Activated naive CD4-positive, alpha-beta T cell treated with anti-CD3 and anti-CD28 coated beads for 36 hours (primary cell): ENCODE measurements at regions not wholly inside any gene's neighbourhood (a gene's known extent, or its start where the extent isn't known, plus 50 kb on each side); places are given as distances from the start of the nearest gene placed in this dataset.
"Not testable (repeated sequence)": the region's sequence is repeated elsewhere in the genome, so short reads cannot be mapped to it uniquely, and the experiment has no call there.

Experiments used
- CTCF ChIA-PET: fragments of 350-600 bp; sonication (Branson Sonifier 250); formaldehyde crosslinking; loops from one replicate; lab custom pipeline; 2021; ENCODE audit warnings: antibody characterized with exemption; lab: Charles Lee
- DNase-seq: peaks from one replicate; pipeline ENCODE4 v3.0.0-alpha.2; 2020
- H3K27ac Mint-ChIP-seq: one replicate; pipeline ENCODE4 v1.8.0; 2021; ENCODE audit warnings: mild to moderate bottlenecking, mixed read lengths
- H3K27me3 Mint-ChIP-seq: one replicate; pipeline ENCODE4 v1.8.0; 2021; ENCODE audit warnings: low read depth, mixed read lengths
- H3K36me3 Mint-ChIP-seq: one replicate; pipeline ENCODE4 v1.8.0; 2021; ENCODE audit warnings: low read depth, mixed read lengths
- H3K4me1 Mint-ChIP-seq: one replicate; pipeline ENCODE4 v1.8.0; 2021; ENCODE audit warnings: low read depth, mixed read lengths
- H3K4me3 Mint-ChIP-seq: one replicate; pipeline ENCODE4 v1.8.0; 2021; ENCODE audit warnings: mild to moderate bottlenecking, moderate library complexity, mixed read lengths
- H3K9me3 Mint-ChIP-seq: one replicate; pipeline ENCODE4 v1.8.0; 2021; ENCODE audit warnings: mixed read lengths
- intact Hi-C: fragments of 100-400 bp; cut with micrococcal nuclease; formaldehyde crosslinking; loops from one replicate; pipeline ENCODE4 v1.15.1; 2023

DNA sequence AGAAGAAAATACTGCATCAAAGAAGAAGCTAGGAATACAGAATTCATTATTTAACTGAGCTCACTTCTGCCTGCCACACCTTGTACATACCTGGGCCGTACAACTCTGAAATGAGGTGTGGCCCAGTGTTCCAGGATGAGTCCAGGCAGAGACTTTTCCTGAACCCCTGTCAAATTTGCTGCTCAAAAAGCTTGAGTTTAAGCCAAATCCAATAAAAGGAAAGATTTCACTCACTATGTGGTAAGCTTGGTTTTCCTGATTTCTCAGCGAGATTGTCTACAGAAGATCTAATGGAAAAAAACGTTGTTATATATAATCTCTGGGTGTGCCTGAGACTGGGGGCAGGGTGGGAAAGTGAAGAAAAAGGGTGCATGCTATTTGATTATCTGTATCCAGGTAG lies 72.1 kb upstream of the EGFR start:
- CTCF ChIA-PET, result interaction anchor here (1.0 kb wide), 1 partner anchor 275 kb away, joined by 3 read pairs; no protein-coding TSS in a partner anchor
- H3K27ac Mint-ChIP-seq, result no peak overlapping the region
- H3K9me3 Mint-ChIP-seq, result peaks cover 4% of the 10 kb centered on the region
- intact Hi-C loops, result no loop called here
- no peaks in the 10 kb centered on the region for H3K4me1 Mint-ChIP-seq
- H3K36me3 Mint-ChIP-seq, result no peaks in the 10 kb centered on the region
- H3K4me3 Mint-ChIP-seq, result no peak overlapping the region
- DNase-seq, result no peak
- H3K27me3 Mint-ChIP-seq, result no peaks in the 10 kb centered on the region

DNA sequence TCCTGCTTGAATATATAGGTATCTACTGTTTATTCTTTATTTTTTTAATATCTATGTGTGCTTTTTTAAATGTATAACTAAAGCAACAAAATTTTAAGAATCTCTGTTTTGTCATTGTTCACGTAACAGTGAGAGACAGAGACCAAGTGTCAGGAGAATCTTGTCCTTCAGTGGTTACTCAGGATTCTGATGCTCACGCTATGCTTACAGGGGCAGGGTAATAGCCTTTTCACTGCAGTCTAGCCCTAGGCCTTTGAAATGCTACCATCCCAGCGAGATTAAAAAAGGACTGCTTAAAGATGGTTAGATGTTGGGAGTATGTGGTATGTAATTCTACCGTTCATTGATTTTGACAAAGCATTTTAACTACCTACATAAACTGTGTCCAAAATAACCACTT lies 71.6 kb upstream of the EGFR start:
- Mint-ChIP-seq H3K36me3 (no peaks in the 10 kb centered on the region), H3K27me3 (no peaks in the 10 kb centered on the region), H3K9me3 (peaks cover 4% of the 10 kb centered on the region), H3K4me1 (no peaks in the 10 kb centered on the region), H3K27ac (no peak overlapping the region), H3K4me3 (no peak overlapping the region)
- CTCF ChIA-PET, result interaction anchor here (1.0 kb wide), 1 partner anchor 275 kb away, joined by 3 read pairs; no protein-coding TSS in a partner anchor
- DNase-seq, result no peak
- intact Hi-C loops, result no loop called here

DNA sequence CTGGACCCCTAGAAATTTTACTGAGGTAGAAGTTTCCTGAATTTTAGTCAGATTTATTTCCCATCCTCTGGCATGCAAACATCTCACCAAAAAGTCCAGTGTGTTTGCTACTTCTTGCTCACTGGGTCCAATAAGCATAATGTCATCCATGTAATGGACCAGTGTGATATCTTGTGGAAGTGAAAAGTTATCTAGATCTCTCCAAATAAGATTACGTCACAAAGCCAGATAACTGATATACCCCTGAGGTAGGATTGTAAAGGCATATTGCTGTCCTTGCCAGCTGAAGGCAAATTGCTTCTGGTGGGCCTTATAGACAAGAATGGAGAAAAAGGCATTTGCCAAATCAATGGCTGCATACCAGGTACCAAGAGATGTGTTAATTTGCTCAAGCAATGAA lies 69.3 kb upstream of the EGFR start:
- H3K9me3 Mint-ChIP-seq, H3K27me3 Mint-ChIP-seq, intact Hi-C loops, H3K4me3 Mint-ChIP-seq, H3K27ac Mint-ChIP-seq, H3K36me3 Mint-ChIP-seq, CTCF ChIA-PET, H3K4me1 Mint-ChIP-seq, DNase-seq: not testable (repeated sequence)

DNA sequence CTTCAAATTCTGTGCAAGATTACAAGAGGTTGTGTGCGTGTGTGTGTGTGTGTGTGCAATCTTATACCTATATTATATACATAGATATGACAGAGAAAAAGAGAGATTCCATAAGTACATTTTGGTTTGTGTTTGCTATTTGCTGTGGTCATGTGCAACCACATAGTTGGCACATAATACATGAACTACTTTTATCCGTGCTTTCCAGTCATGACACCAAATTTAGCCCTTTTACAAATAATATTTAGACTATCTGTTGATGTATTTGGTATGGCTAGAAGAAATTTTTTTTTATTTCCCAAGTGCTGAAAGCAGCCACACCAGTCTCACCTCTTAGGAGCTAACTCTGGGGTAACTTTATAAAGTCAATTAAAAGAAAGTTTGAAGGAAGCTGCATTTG lies 63.5 kb upstream of the EGFR start:
- Mint-ChIP-seq H3K4me1 (no peaks in the 10 kb centered on the region), H3K4me3 (no peak overlapping the region), H3K9me3 (no peaks in the 10 kb centered on the region), H3K27me3 (peaks cover 3% of the 10 kb centered on the region), H3K36me3 (no peaks in the 10 kb centered on the region), H3K27ac (no peak overlapping the region)
- DNase-seq, result no peak
- intact Hi-C loops, result no loop called here
- CTCF ChIA-PET, result no interaction called here

DNA sequence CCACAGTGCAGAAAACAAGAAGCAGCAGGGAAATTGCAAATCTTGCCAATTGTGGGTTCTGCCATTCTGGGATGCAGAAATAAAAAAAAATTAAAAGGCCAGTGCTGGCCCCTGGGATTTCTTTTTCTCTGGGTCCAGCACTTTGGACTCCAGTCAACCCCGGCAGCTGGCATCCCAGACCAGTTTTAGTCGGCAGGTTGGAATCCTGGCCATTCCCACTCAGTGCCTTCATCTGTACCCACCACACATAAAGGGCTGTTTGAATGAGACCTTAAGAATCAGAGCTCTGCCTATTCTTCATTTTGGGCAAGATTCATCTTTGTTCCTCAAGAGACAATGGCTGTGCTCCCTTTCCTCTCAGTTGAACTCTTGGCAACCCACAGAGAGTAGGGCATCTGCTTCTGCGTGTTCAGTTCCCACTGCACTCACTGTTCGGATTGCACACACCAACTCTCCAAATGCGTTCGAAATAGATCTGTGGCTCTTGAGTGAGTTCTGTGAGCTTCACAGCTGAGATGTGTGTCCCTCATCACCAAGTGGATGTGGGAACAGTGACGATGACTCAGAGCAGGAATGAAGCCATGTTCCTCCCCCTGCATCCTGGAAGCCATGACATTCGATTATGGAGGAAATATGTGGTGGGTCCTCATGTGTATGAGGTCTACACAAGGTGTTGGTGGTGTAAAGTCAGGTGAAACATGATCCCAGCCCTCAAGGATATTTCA lies 63.0 kb upstream of the EGFR start:
- intact Hi-C loops, result no loop called here
- Mint-ChIP-seq H3K4me3 (no peak overlapping the region), H3K27ac (no peak overlapping the region), H3K36me3 (no peaks in the 10 kb centered on the region), H3K4me1 (no peaks in the 10 kb centered on the region), H3K27me3 (peaks cover 3% of the 10 kb centered on the region), H3K9me3 (no peaks in the 10 kb centered on the region)
- DNase-seq, result no peak
- CTCF ChIA-PET, result no interaction called here

DNA sequence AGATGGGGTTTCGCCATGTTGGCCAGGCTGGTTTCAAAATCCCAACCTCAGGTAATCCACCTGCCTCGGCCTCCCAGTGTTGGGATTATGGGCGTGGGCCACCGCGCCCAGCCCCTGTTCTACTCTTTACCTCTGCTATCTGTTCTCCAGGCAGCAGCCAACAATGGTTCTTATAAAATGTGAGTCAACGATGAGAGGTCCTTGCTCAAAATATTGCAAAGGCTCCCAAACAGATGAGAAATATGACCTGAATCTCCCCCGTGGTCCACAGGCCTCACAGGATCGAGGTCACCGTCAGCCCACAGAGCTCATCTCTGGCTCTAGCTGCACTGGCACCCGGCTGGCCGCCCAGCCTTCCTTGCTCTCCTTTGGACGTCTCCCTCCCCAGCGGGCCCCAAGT lies 62.0 kb upstream of the EGFR start:
- CTCF ChIA-PET, result no interaction called here
- no peak for DNase-seq
- Mint-ChIP-seq H3K27ac (no peak overlapping the region), H3K4me1 (no peaks in the 10 kb centered on the region), H3K27me3 (peaks cover 3% of the 10 kb centered on the region), H3K36me3 (no peaks in the 10 kb centered on the region), H3K4me3 (no peak overlapping the region), H3K9me3 (no peaks in the 10 kb centered on the region)
- intact Hi-C loops, result no loop called here

DNA sequence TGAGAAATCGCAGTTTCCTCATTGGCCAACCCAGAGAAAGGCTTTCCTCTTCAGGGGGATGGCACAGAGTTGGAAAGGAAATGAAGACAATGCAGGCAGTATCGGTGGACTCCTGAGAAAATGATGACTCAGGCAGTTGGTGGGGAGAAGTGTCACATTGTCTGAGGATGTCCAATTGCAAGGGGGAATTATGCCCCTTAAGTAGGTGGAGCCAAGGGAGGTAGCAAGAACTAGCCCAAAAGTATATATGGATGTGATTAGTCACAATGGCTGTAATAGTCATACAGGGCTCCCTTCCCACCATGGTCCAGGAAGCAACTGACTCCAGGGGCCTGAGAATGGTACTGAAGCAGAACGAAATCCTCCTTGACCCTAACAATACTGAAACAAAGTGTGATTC lies 58.3 kb upstream of the EGFR start:
- intact Hi-C loops, result no loop called here
- CTCF ChIA-PET, result no interaction called here
- Mint-ChIP-seq H3K9me3 (peaks cover 3% of the 10 kb centered on the region), H3K36me3 (no peaks in the 10 kb centered on the region), H3K27ac (no peak overlapping the region), H3K4me1 (no peaks in the 10 kb centered on the region), H3K27me3 (peaks cover 3% of the 10 kb centered on the region), H3K4me3 (no peak overlapping the region)
- no peak for DNase-seq

DNA sequence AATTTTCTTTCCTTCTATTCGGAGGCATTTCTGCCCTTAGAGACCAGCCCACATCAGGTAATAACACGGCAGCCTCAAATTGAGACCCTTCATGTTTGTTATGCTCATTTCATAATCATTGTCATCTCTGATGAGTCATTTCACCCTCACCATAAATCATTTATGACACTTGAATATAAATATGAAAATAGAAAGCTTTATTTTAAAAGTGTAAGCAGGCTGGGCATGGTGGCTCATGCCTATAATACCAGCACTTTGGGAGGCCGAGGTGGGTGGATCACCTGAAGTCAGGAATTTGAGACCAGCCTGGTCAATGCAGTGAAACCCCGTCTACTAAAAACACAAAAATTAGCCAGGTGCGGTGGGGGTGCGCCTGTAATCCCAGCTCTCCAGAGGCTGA lies 57.4 kb upstream of the EGFR start:
- Mint-ChIP-seq H3K9me3 (peaks cover 3% of the 10 kb centered on the region), H3K27me3 (peaks cover 3% of the 10 kb centered on the region), H3K36me3 (no peaks in the 10 kb centered on the region), H3K4me3 (no peak overlapping the region), H3K4me1 (no peaks in the 10 kb centered on the region), H3K27ac (no peak overlapping the region)
- intact Hi-C loops, result no loop called here
- CTCF ChIA-PET, result no interaction called here
- DNase-seq, result no peak

DNA sequence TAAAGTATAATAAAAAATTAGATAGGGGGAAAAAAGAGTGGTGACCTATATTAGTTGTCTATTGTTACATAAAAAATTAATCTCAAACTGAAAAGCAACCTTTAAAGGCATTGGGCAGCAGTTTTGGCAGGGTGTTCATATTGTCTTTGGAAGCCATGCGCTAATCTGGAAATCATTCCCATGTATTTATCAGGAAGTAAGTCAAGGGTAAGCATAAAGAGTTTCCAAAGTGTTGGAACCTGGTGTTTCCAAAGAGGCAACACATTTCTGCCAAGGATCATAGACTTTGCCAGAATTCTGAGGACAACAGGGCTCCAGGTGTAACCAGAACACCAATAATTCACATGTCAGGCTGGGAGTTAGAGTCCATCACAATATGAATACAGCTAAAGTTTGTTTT lies 55.7 kb upstream of the EGFR start:
- CTCF ChIA-PET, result no interaction called here
- H3K4me1 Mint-ChIP-seq, result no peaks in the 10 kb centered on the region
- peaks cover 3% of the 10 kb centered on the region for H3K9me3 Mint-ChIP-seq
- H3K36me3 Mint-ChIP-seq, result no peaks in the 10 kb centered on the region
- no peak for DNase-seq
- no peaks in the 10 kb centered on the region for H3K27me3 Mint-ChIP-seq
- no peak overlapping the region for H3K4me3 Mint-ChIP-seq
- intact Hi-C loops, result no loop called here
- H3K27ac Mint-ChIP-seq, result no peak overlapping the region

DNA sequence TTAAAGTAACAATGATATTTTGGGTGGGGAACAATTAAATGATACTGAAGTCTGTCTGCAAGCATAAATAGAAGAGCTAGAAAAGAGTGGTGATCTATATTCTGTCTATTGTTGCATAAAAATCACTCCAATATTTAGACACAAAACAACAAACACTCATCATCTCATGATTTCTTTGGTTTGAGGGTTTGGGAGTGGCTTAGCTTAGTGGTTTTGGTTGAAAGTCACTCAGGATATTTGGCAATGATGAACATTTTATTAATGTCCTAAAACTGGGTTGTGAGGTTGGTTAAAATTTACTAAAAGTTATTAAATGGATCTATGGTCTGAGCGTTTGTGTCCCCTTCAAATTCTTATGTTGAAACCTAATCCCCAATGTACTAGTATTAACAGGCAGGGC lies 54.7 kb upstream of the EGFR start:
- intact Hi-C loops, result no loop called here
- H3K27me3 Mint-ChIP-seq, result peaks cover 2% of the 10 kb centered on the region

DNA sequence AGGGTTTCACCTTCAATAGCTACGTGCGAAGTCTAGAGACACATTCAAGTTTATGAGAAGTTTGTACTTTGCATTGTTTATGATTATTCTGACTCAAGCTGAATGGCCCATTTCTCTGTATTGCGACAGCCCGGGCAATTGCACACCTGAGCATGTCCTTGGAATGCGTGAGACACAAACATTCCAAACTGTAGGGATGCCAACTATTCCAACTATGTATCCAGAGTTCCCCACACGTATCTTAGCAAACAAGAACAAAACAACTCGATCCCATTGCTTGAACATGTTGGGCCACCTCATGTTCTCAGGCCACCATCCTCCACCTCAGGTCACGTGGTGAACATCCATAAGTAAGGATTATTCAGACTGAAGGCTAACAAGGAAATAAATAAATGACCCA lies 51.4 kb upstream of the EGFR start:
- peaks cover 3% of the 10 kb centered on the region for H3K9me3 Mint-ChIP-seq
- H3K36me3 Mint-ChIP-seq, result no peaks in the 10 kb centered on the region
- H3K27ac Mint-ChIP-seq, result no peak overlapping the region
- H3K4me1 Mint-ChIP-seq, result no peaks in the 10 kb centered on the region
- peaks cover 2% of the 10 kb centered on the region for H3K27me3 Mint-ChIP-seq
- intact Hi-C loops, result no loop called here
- CTCF ChIA-PET, result no interaction called here
- H3K4me3 Mint-ChIP-seq, result no peak overlapping the region
- DNase-seq, result no peak

More for the DNA sequence above, 54.7 kb upstream of the EGFR start:
- Mint-ChIP-seq H3K9me3 (peaks cover 3% of the 10 kb centered on the region), H3K4me3 (no peak overlapping the region), H3K4me1 (no peaks in the 10 kb centered on the region), H3K27ac (no peak overlapping the region), H3K36me3 (no peaks in the 10 kb centered on the region)
- DNase-seq, result no peak
- CTCF ChIA-PET, result no interaction called here

DNA sequence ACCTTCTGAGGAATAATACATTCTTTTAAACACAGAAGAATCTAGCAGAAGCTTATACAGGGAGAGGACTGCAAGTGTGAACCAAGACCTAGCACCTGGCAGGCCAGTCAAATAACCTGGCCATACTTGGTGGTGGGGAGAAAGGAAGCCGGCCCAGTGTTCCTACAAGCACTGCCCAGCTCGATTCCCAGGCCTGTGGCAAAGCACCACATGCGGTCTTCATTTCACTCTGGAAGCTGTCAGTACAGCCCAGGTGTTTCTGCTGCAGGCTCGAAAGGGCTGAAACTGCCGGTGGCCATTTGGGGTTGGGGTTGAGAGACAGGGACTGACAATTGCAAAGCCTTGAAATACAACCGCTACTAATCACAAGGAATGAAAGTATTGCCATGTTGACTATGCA lies 50.8 kb upstream of the EGFR start:
- DNase-seq, result no peak
- H3K27me3 Mint-ChIP-seq, result peaks cover 4% of the 10 kb centered on the region
- CTCF ChIA-PET, result no interaction called here
- no peaks in the 10 kb centered on the region for H3K4me1 Mint-ChIP-seq
- no peak overlapping the region for H3K27ac Mint-ChIP-seq
- peaks cover 5% of the 10 kb centered on the region for H3K9me3 Mint-ChIP-seq
- no peaks in the 10 kb centered on the region for H3K36me3 Mint-ChIP-seq
- intact Hi-C loops, result no loop called here
- no peak overlapping the region for H3K4me3 Mint-ChIP-seq
